Stimulated activated CD4-positive, alpha-beta T cell treated with anti-CD3 and anti-CD28 coated beads, Interleukin-1b, Interleukin-23, amount 100 ng/mL, for 48 hours (primary cell): ENCODE measurements at regions not wholly inside any gene's neighbourhood (a gene's known extent, or its start where the extent isn't known, plus 50 kb on each side); places are given as distances from the start of the nearest gene placed in this dataset.

ENCODE experiments used
- DNase-seq: peaks from one replicate; pipeline ENCODE4 v3.0.0-alpha.2; 2020

DNA sequence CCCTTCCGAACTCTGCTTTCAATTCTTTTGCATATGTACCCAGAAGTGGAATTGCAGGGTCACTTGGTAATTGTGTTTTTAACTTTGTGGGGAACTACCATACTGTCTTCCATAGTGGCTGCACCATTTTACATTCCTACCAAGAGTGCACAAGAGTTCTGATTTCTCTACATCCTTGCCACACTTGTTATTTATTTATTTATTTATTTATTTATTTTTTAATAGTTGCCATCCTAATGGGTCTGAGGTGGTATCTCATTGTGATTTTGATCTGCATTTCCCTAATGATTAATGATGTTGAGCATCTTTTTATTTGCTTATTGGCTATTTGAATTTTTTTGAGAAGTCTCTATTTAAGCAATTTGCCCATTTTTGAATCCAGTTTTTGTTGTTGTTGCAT is 422.4 kb downstream of the PTPRU start:
- DNase-seq = no peak

- DNase-seq = no peak
Measured at GRCh38 chr1:29657816-29658215, 421.5 kb downstream of the PTPRU start.

DNA sequence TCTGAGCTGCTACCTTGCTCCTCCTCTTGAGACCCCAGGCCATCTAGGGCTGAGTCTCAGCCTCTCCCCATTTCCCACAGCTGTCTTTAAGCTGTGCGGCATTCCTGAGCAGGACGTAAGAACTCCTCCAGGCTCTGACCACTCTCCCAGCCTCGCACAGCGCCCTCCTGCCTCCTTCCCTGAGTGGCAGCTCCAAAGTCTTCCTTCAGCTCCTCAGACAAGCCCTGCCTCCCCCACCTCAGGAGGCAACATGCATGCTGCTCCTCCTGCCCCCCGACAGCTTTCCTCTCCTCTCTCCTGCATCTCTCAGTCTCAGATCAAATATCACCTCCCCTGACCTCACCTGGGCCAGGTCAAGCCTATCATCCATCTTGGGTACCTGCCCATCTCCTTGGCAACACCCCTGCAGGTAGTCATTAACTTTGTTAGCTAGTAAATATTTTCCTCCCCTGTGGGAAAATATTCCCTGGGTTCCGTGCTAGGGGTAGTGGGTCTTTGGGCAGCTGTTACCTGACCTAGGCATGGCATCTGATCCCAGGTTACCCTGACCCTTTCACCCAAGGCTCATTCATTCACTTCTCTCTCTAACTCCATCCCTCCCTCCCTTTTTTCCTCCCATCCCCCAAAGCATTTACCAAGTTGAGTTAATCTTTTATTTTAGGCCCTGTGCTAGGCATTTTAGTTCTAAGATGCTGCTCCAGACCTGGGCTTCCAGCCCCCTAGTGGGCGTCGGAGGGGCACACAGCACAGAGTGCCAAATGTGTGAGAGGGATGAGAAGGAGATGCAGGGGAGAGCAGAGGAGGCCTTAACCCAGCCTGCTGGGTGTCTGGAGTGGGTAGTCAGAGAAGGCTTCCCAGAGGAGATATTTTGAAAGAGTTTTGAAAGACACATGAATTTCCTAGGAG is 419.9 kb downstream of the PTPRU start:
- DNase-seq = no peak

DNA sequence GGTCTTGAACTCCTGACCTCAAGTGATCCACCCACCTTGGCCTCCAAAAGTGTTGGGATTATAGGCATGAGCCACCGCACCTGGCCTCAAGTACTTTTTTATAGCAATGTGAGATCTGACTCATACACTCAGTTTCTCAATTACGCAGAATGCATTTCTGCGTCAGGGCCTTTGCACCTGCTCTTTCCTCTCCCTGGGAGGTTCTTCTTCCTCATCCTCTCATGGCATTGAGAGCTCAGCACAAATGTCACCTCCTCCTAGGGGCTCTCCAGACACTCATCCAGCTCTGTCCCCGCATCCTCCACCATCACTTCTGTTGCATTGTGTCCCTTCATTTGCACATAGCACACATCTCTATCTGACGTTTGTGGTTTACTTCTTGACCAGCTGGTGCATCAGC is 418.8 kb downstream of the PTPRU start:
- DNase-seq = no peak

DNA sequence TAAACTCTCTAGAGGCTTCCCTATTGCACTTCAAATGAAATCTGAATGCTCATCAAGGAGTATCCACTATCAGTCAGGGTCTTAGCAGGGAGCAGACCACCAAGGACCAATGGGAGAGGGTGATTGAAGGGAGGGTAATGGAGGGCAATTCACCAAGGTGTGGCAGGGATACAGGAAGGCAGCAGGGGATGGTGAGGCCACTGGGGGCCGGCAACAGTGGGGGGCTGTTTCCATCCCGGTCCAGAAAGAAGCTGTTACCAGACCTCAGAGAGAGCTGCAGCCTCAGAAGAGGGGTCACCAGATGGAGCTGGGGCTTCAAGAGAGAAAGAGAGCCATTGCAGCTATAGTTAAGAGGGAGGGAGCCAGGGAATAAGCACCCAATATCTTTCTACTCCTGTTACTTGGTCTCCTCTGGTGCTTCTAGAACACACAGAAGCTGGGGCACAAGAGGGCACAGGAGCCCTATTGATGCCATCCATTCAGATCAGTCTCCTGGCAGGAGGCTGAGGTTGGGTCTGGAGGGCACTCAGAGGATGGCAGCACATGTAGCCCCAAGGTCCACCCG is 417.6 kb downstream of the PTPRU start:
- DNase-seq = no peak

DNA sequence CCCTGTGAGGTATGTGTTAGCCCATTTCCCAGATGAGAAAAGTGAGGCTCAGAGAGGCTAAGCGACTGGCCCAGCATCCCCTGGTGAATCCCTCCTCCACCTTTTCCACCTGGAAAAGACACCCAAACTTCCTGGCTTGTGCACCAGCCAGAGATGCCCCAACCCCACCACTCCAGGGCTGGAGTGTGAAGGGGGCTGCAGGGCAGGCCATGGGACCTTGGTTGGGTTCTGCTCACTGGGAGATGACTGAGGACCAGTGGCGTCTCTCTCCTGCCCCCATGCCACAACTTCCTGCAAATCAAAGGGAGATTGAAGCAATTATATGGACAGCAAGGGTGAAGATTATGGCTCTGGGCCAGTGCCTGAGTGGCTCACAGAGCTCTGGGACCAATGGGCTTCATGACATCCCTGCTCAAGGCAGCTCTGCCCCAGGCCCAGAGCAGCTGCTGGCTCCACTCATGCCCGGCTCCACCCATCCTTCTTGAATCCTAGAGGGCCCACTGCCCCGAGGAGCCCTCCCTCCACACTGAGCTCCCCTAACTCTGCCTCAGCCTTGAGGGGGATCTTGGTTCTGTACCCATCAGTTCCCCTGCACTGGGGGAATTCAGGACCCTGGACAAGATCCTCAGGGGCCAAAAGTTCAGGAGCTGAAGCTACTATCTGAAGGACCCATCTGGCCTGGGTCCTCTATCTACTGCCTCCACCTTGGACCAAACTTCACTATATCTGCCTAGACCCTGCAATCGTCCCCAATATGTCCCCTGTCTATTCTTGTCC is 416.9 kb downstream of the PTPRU start:
- no peak for DNase-seq

DNA sequence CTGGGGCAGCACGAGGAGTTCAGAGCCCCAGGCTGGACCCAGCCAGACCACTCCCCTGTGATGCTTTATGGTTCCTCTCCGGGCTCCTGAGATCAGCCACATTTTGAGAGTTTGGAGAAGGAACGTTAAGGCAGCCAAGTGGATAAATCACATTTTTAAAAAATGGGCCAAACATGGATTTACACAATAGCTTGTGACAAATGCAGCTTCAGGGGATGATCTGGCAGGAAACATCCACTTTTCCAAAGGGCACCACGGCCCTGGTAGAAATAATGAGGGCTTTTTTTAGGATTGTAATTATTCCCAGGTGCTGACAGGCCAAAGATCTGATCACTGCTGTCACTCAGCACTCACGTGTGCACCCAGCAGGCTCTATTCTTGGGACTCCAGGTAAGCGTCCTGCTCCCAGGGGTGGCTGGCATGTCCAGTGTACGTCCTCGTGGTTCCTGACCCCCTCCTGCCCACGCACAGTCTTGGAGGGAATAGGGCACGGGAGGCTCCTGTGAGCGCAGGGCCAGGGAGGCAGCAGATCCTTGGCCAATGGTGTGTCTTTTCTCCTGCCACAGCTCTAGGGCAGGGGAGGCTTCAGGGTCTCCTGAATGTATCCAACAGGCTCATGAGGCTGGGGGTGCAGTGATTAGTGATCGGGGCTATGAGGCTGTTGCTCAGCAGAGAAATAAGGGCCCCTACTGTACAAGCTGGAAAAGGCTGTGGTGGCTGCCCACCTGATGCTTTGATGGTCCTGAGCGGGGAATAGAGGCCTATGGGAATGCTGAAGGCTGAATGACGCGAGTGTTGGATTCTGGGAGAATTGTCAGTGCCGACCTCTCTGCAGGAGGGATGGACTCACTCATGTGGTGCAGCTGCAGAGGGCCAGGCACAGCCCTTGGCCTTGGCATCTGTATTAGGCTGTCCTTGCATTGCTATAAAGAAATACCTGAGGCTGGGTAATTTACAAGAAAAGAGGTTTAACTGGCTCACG is 415.7 kb downstream of the PTPRU start:
- no peak for DNase-seq

- DNase-seq = no peak
Measured at GRCh38 chr1:29651246-29651645, 414.9 kb downstream of the PTPRU start.

DNA sequence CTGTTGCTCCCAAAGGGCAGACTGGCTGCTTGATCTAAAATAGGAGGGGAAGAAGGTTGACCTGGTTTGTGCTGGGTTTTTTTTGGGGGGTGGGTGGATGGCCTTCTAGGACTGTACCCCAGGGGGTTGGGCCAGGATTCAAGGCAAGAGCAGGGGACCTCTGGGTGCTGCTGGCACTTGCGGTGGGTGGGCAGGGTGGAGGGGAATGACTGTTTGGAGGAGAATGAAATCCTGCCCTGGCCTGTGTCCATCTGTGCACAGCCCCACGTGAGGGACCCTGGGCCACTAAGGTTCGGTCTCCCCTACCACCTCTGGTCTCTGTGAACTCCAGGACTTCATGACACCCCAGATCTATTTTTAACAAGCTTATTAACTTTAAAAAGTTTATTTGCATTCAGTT is 414.2 kb downstream of the PTPRU start:
- DNase-seq = no peak

DNA sequence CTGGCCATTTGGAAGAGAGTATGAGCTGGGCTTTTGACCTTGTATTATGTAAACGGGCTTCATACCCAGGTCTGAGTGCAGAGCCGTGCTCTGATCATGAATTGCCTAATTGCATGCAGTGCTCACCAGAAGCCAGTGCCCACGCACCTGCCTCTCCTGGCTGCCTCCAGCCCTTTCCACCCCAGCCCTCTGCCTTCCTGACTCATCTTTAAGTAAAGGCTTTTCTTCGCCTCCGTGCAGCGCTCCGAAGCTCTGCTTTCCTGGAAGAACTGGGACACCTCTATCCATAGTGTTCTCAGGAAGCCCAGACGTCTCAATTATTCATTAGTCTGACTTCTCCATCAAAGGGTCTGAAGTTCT is 413.7 kb downstream of the PTPRU start:
- no peak for DNase-seq

- no peak for DNase-seq
Measured at GRCh38 chr1:29649189-29650040, 413.1 kb downstream of the PTPRU start.

- no peak for DNase-seq
Measured at GRCh38 chr1:29648798-29649188, 412.5 kb downstream of the PTPRU start.

- no peak for DNase-seq
Measured at GRCh38 chr1:29648026-29648425, 411.7 kb downstream of the PTPRU start.

- no peak for DNase-seq
Measured at GRCh38 chr1:29647581-29647980, 411.3 kb downstream of the PTPRU start.

GRCh38 chr1:29646161-29646775 is 409.9 kb downstream of the PTPRU start:
- no peak for DNase-seq

DNA sequence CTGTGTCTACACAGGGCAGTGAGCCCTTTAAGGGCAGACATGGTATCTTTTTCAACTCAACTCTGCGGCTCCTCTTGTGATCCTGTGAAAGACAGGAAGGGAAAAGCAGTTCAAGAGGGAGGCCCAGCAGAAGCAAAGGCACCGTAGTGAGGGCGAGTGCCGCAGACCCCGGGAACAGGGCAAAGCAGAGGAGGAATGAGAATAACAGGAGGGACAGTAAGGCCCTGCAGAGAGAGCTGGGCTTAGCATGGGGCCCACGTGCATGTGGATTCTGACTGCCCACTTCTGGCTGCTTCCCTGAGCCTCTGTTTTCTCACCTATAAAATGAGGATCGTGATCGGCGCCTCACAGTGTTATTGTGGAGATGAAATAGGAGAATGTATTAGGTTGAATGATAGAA is 409.3 kb downstream of the PTPRU start:
- DNase-seq = no peak

DNA sequence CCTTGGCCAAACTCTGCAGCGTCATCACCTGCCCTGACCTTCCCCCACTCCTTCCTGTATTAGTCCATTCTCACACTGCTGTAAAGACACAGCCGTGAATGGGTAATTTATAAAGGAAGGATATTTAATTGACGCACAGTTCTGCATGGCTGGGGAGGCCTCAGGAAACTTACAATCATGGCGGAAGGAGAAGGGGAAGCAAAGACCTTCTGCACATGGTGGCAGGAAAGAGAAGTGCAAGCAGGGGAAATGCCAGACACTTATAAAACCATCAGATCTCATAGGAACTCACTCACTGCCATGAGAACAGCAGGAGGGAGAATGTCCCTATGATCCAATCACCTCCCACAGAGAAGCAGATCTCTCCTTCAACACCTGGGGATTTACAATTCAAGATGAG is 408.5 kb downstream of the PTPRU start:
- no peak for DNase-seq

DNA sequence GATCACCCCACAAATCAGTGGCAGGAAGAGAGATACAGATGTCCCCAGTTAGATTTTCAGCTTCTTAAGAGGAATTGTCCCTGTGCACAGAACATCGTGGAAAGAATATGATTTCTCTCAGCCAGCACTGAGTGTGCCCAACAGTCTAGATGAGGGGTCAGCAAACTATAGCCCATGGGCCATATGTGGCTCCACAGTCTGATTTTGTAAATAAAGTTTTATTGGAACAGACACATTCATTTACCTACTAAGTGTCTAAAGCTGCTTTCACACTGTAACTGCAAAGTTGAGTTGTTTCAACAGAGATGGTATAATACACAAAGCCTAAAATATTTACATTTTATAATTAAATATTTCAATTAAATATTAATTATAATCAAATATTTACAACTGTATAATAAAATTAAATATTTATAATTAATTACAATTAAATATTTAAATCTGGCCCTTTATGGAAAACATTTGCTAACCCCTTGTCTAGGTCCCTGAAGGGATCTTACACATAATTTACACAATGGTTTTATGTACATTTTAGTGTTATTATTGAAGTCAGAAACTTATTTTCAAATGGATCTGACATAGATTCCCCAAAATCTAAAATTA is 407.6 kb downstream of the PTPRU start:
- DNase-seq = no peak

GRCh38 chr1:29643281-29643680 is 407.0 kb downstream of the PTPRU start:
- no peak for DNase-seq

DNA sequence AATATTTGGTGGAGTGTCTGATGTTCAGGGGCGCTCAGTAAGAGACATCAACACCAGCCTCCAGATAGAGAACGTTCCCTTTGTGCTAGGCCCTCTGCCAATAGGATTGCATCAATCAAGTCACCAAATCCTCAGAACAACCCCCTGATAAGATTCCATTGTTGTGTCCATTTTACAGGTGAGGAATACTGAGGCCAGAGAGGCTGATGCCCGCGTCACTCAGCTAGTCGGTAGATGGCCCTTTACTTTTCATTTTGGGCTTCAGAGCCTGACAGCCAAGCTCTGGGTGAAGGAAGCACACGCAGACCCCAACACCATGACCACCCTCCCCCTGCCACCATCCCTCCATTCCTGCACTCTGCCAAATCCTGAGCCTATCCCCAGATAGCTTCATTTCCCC is 406.2 kb downstream of the PTPRU start:
- no peak for DNase-seq

GRCh38 chr1:29641921-29642320 is 405.6 kb downstream of the PTPRU start:
- DNase-seq = no peak
